ENCODE measurements at regions not wholly inside any gene's neighbourhood (a gene's known extent, or its start where the extent isn't known, plus 50 kb on each side); places are given as distances from the start of the nearest gene placed in this dataset.

GRCh38 chr2:60163691-60164090 is 389.8 kb downstream of the BCL11A start:
- Histone ChIP-seq H3K27me3 (ENCODE audit: insufficient read depth, low read length) (no peaks in the 10 kb centered on the region), H3K9me3 (ENCODE audit: low read depth, low read length) (no peaks in the 10 kb centered on the region), H3K79me2 (ENCODE audit: insufficient read depth, low read length) (no peaks in the 10 kb centered on the region), H2AFZ (ENCODE audit: low read length) (no peak overlapping the region), H3K36me3 (ENCODE audit: insufficient read depth, low read length) (no peaks in the 10 kb centered on the region), H3K4me1 (ENCODE audit: insufficient read depth, low read length) (no peaks in the 10 kb centered on the region), H3K27ac (ENCODE audit: low read depth, low read length) (no peak overlapping the region), H4K20me1 (ENCODE audit: insufficient read depth, low read length) (no peaks in the 10 kb centered on the region), H3K4me3 (ENCODE audit: insufficient read depth, low read length) (no peak overlapping the region), H3K4me2 (ENCODE audit: insufficient read depth, low read length) (no peak overlapping the region)
- DNase-seq (ENCODE audit: insufficient read length, low spot score, missing footprints), result no peak
- TF ChIP-seq, protein P1, sequence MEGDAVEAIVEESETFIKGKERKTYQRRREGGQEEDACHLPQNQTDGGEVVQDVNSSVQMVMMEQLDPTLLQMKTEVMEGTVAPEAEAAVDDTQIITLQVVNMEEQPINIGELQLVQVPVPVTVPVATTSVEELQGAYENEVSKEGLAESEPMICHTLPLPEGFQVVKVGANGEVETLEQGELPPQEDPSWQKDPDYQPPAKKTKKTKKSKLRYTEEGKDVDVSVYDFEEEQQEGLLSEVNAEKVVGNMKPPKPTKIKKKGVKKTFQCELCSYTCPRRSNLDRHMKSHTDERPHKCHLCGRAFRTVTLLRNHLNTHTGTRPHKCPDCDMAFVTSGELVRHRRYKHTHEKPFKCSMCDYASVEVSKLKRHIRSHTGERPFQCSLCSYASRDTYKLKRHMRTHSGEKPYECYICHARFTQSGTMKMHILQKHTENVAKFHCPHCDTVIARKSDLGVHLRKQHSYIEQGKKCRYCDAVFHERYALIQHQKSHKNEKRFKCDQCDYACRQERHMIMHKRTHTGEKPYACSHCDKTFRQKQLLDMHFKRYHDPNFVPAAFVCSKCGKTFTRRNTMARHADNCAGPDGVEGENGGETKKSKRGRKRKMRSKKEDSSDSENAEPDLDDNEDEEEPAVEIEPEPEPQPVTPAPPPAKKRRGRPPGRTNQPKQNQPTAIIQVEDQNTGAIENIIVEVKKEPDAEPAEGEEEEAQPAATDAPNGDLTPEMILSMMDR (IDR thresholded peaks at IDR 0.05; ENCODE audit: extremely low read depth, low read depth, low read length), result no peak

GRCh38 chr2:60159519-60159918 is 393.9 kb downstream of the BCL11A start:
- Histone ChIP-seq H3K27ac (ENCODE audit: low read depth, low read length) (no peak overlapping the region), H3K79me2 (ENCODE audit: insufficient read depth, low read length) (no peaks in the 10 kb centered on the region), H3K4me2 (ENCODE audit: insufficient read depth, low read length) (no peak overlapping the region), H3K9me3 (ENCODE audit: low read depth, low read length) (no peaks in the 10 kb centered on the region), H3K4me3 (ENCODE audit: insufficient read depth, low read length) (no peak overlapping the region), H3K4me1 (ENCODE audit: insufficient read depth, low read length) (no peaks in the 10 kb centered on the region), H2AFZ (ENCODE audit: low read length) (no peak overlapping the region), H4K20me1 (ENCODE audit: insufficient read depth, low read length) (no peaks in the 10 kb centered on the region), H3K27me3 (ENCODE audit: insufficient read depth, low read length) (no peaks in the 10 kb centered on the region), H3K36me3 (ENCODE audit: insufficient read depth, low read length) (no peaks in the 10 kb centered on the region)
- no peak for DNase-seq (ENCODE audit: insufficient read length, low spot score, missing footprints)
- TF ChIP-seq, protein P1 (IDR thresholded peaks at IDR 0.05; ENCODE audit: extremely low read depth, low read depth, low read length), result no peak

DNA sequence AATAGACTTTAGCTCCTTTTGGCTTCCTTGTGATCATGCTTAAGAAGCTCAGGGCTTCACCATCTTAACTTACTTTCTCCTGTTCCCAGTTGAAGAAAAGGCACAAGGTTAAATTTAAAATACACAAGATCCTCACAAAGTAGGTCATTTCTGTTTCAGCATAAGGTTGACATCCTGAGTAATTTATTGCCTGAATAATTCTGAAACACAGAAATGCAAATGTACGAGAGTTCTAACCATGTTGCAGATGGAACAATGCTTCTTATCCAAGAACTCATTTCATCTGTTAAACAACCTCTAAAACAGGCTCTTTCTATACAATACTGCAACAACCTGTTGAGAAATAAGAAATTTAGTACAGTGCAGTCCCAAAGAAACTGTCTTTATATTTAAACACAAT is 395.2 kb downstream of the BCL11A start:
- H2AFZ ChIP-seq (ENCODE audit: low read length), result no peak overlapping the region
- H3K4me1 ChIP-seq (ENCODE audit: insufficient read depth, low read length), result no peaks in the 10 kb centered on the region
- TF ChIP-seq, protein P1 (IDR thresholded peaks at IDR 0.05; ENCODE audit: extremely low read depth, low read depth, low read length), result no peak
- no peaks in the 10 kb centered on the region for H3K79me2 ChIP-seq (ENCODE audit: insufficient read depth, low read length)
- no peaks in the 10 kb centered on the region for H3K27me3 ChIP-seq (ENCODE audit: insufficient read depth, low read length)
- no peaks in the 10 kb centered on the region for H4K20me1 ChIP-seq (ENCODE audit: insufficient read depth, low read length)
- no peak overlapping the region for H3K27ac ChIP-seq (ENCODE audit: low read depth, low read length)
- no peaks in the 10 kb centered on the region for H3K9me3 ChIP-seq (ENCODE audit: low read depth, low read length)
- no peak overlapping the region for H3K4me3 ChIP-seq (ENCODE audit: insufficient read depth, low read length)
- no peak overlapping the region for H3K4me2 ChIP-seq (ENCODE audit: insufficient read depth, low read length)
- DNase-seq (ENCODE audit: insufficient read length, low spot score, missing footprints), result no peak
- no peaks in the 10 kb centered on the region for H3K36me3 ChIP-seq (ENCODE audit: insufficient read depth, low read length)

GRCh38 chr2:60157283-60157682 is 396.2 kb downstream of the BCL11A start:
- Histone ChIP-seq H3K36me3 (ENCODE audit: insufficient read depth, low read length) (no peaks in the 10 kb centered on the region), H3K4me1 (ENCODE audit: insufficient read depth, low read length) (no peaks in the 10 kb centered on the region), H4K20me1 (ENCODE audit: insufficient read depth, low read length) (no peaks in the 10 kb centered on the region), H3K9me3 (ENCODE audit: low read depth, low read length) (no peaks in the 10 kb centered on the region), H3K27me3 (ENCODE audit: insufficient read depth, low read length) (no peaks in the 10 kb centered on the region), H3K27ac (ENCODE audit: low read depth, low read length) (no peak overlapping the region), H3K4me2 (ENCODE audit: insufficient read depth, low read length) (no peak overlapping the region), H2AFZ (ENCODE audit: low read length) (no peak overlapping the region), H3K79me2 (ENCODE audit: insufficient read depth, low read length) (no peaks in the 10 kb centered on the region), H3K4me3 (ENCODE audit: insufficient read depth, low read length) (no peak overlapping the region)
- no peak for DNase-seq (ENCODE audit: insufficient read length, low spot score, missing footprints)
- TF ChIP-seq, protein P1 (IDR thresholded peaks at IDR 0.05; ENCODE audit: extremely low read depth, low read depth, low read length), result no peak

Measured in osteoblast (primary cell).